Stimulated activated CD4-positive, alpha-beta T cell treated with anti-CD3 and anti-CD28 coated beads, TNF-alpha, amount 100 ng/mL, for 24 hours (primary cell): ENCODE measurements at regions not wholly inside any gene's neighbourhood (a gene's known extent, or its start where the extent isn't known, plus 50 kb on each side); places are given as distances from the start of the nearest gene placed in this dataset.

ENCODE experiments used
- DNase-seq, 3 experiments: peaks; one replicate each; pipeline ENCODE4 v3.0.0-alpha.2; 2020; ENCODE audit warnings: low read depth in 3 of 3

GRCh38 chr11:91813263-91813662 is 411.4 kb upstream of the FAT3 start:
- no peak for DNase-seq

- DNase-seq: no peak
Measured at GRCh38 chr11:91810871-91811270, 413.7 kb upstream of the FAT3 start.

GRCh38 chr11:91805293-91805692 is 419.3 kb upstream of the FAT3 start:
- DNase-seq: no peak

- no peak for DNase-seq
Measured at GRCh38 chr11:91804042-91804441, 420.6 kb upstream of the FAT3 start.

- no peak for DNase-seq
Measured at GRCh38 chr11:91802475-91802874, 422.1 kb upstream of the FAT3 start.

- no peak for DNase-seq
Measured at GRCh38 chr11:91800208-91800914, 424.3 kb upstream of the FAT3 start.

- DNase-seq: no peak
Measured at GRCh38 chr11:91798240-91798639, 426.4 kb upstream of the FAT3 start.

- no peak for DNase-seq
Measured at GRCh38 chr11:91796999-91797398, 427.6 kb upstream of the FAT3 start.

- no peak for DNase-seq
Measured at GRCh38 chr11:91795139-91795887, 429.3 kb upstream of the FAT3 start.

- DNase-seq: no peak
Measured at GRCh38 chr11:91794146-91794545, 430.5 kb upstream of the FAT3 start.

GRCh38 chr11:91792779-91793262 is 431.8 kb upstream of the FAT3 start:
- no peak for DNase-seq

GRCh38 chr11:91791171-91791468 is 433.5 kb upstream of the FAT3 start:
- DNase-seq: no peak

- no peak for DNase-seq
Measured at GRCh38 chr11:91790346-91791170, 434.1 kb upstream of the FAT3 start.

GRCh38 chr11:91788764-91789163 is 435.9 kb upstream of the FAT3 start:
- no peak for DNase-seq

GRCh38 chr11:91786097-91786496 is 438.5 kb upstream of the FAT3 start:
- DNase-seq: no peak

- no peak for DNase-seq
Measured at GRCh38 chr11:91783173-91783572, 441.4 kb upstream of the FAT3 start.

GRCh38 chr11:91778758-91779157 is 445.9 kb upstream of the FAT3 start:
- DNase-seq: no peak

GRCh38 chr11:91776655-91777054 is 448.0 kb upstream of the FAT3 start:
- no peak for DNase-seq

GRCh38 chr11:91773090-91773489 is 451.5 kb upstream of the FAT3 start:
- DNase-seq: no peak

GRCh38 chr11:91771961-91772360 is 452.7 kb upstream of the FAT3 start:
- DNase-seq: no peak

GRCh38 chr11:91768783-91769182 is 455.8 kb upstream of the FAT3 start:
- DNase-seq: no peak

GRCh38 chr11:91763331-91763730 is 461.3 kb upstream of the FAT3 start:
- DNase-seq: no peak
